ENCODE measurements at regions not wholly inside any gene's neighbourhood (a gene's known extent, or its start where the extent isn't known, plus 50 kb on each side); places are given as distances from the start of the nearest gene placed in this dataset.

- no peak for TF ChIP-seq POLR2A (IDR thresholded peaks at IDR 0.05)
- no peak for TF ChIP-seq EP300 (IDR thresholded peaks at IDR 0.05)
Measured at GRCh38 chrX:74231625-74232024, 72.4 kb upstream of the ZCCHC13 start.
